GM10266 (cell line): ENCODE measurements at regions not wholly inside any gene's neighbourhood (a gene's known extent, or its start where the extent isn't known, plus 50 kb on each side); places are given as distances from the start of the nearest gene placed in this dataset.
"Not testable (repeated sequence)": the region's sequence is repeated elsewhere in the genome, so short reads cannot be mapped to it uniquely, and the experiment has no call there.

Experiments used
- DNase-seq: peaks from one replicate; pipeline ENCODE4 v3.0.0; 2012; ENCODE audit errors: extremely low spot score
- CTCF ChIP-seq: IDR thresholded peaks from 2 replicates; pipeline ENCODE4 v1.5.1; 2012; ENCODE audit warnings: mild to moderate bottlenecking, low read depth; ENCODE audit not compliant: control insufficient read depth, insufficient read depth; ENCODE audit errors: missing control alignments

GRCh38 chr1:4076346-4076745, 176.3 kb upstream of the C1orf174 start:
- TF ChIP-seq CTCF = no peak
- DNase-seq = no peak

GRCh38 chr1:4078091-4078962, 178.3 kb upstream of the C1orf174 start:
- DNase-seq = not testable (repeated sequence)

GRCh38 chr1:4079815-4080214, 179.7 kb upstream of the C1orf174 start:
- TF ChIP-seq CTCF = no peak
- DNase-seq = no peak

- no peak for TF ChIP-seq CTCF
- DNase-seq = no peak
Observed at GRCh38 chr1:4081806-4082711, 182.0 kb upstream of the C1orf174 start.

- TF ChIP-seq CTCF = no peak
- DNase-seq = no peak
Observed at GRCh38 chr1:4083231-4084047, 183.4 kb upstream of the C1orf174 start.

- no peak for DNase-seq
- no peak for TF ChIP-seq CTCF
Observed at GRCh38 chr1:4084048-4084431, 184.0 kb upstream of the C1orf174 start.

- DNase-seq = no peak
- no peak for TF ChIP-seq CTCF
Observed at GRCh38 chr1:4084446-4084845, 184.4 kb upstream of the C1orf174 start.
